HEK293 (cell line): ENCODE measurements at regions not wholly inside any gene's neighbourhood (a gene's known extent, or its start where the extent isn't known, plus 50 kb on each side); places are given as distances from the start of the nearest gene placed in this dataset.

Experiments used
- CTCF ChIA-PET: fragments of 350-600 bp; formaldehyde crosslinking; extraction: SDS; loops from one replicate; lab custom pipeline; 2021; ENCODE audit warnings: antibody characterized with exemption; lab: Yijun Ruan, JAX
- POLR2A ChIA-PET: fragments of 300-600 bp; formaldehyde crosslinking; extraction: SDS; loops from one replicate; lab custom pipeline; 2020; ENCODE audit warnings: antibody characterized with exemption, inconsistent platforms; lab: Yijun Ruan, JAX
- H3K27ac ChIP-seq: fragments of 200-500 bp; sonication (Bioruptor generic); 2 replicates; pipeline ENCODE4 v1.5.1; 2014; ENCODE audit warnings: low read depth, low read length, control low read depth, inconsistent platforms; ENCODE audit errors: extremely low read depth
- H3K36me3 ChIP-seq, 2 experiments: fragments of 200-500 bp in 1 of 2; sonication (Bioruptor generic) in 1 of 2; 1 replicate in 1 of 2; 2 replicates in 1 of 2; pipeline ENCODE4 v1.5.1; 2014 to 2017; ENCODE audit warnings: inconsistent platforms in 2 of 2, low read length in 2 of 2; ENCODE audit not compliant: control insufficient read depth in 2 of 2, insufficient read depth in 1 of 2
- H3K4me1 ChIP-seq: fragments of 200-500 bp; sonication (Bioruptor generic); 2 replicates; pipeline ENCODE4 v1.5.1; 2014; ENCODE audit warnings: mild to moderate bottlenecking, low read length, inconsistent platforms; ENCODE audit not compliant: control insufficient read depth, insufficient read depth
- H3K4me3 ChIP-seq: 2 replicates; pipeline ENCODE4 v1.5.1; 2011; ENCODE audit warnings: low read depth, mild to moderate bottlenecking, control low read depth, low read length, moderate library complexity
- H3K9me3 ChIP-seq: fragments of 200-500 bp; sonication (Bioruptor generic); 2 replicates; pipeline ENCODE4 v1.5.1; 2014; ENCODE audit warnings: low read depth, low read length, inconsistent platforms; ENCODE audit not compliant: control insufficient read depth, insufficient read depth
- HOXA7 ChIP-seq: sonication (generic); formaldehyde crosslinking; IDR thresholded peaks from 2 replicates; pipeline ENCODE4 v1.8.1; 2022; ENCODE audit warnings: missing genetic modification reagents, borderline replicate concordance
- IKZF3 ChIP-seq: fragments of 450-650 bp; IDR thresholded peaks from 2 replicates; pipeline ENCODE4 v1.5.0; 2018; ENCODE audit warnings: missing biosample characterization, mild to moderate bottlenecking, missing genetic modification characterization, moderate library complexity
- KLF10 ChIP-seq: fragments of 450-650 bp; IDR thresholded peaks from 2 replicates; pipeline ENCODE4 v1.5.1; 2018; ENCODE audit warnings: missing biosample characterization, mild to moderate bottlenecking, missing genetic modification characterization
- MYNN ChIP-seq: fragments of 450-650 bp; formaldehyde crosslinking; IDR thresholded peaks from 2 replicates; pipeline ENCODE4 v1.5.1; 2016; ENCODE audit warnings: missing biosample characterization, missing genetic modification characterization, borderline replicate concordance
- REST ChIP-seq: fragments of 450-650 bp; formaldehyde crosslinking; IDR thresholded peaks from 2 replicates; pipeline ENCODE4 v1.5.1; 2016; ENCODE audit warnings: missing biosample characterization, missing genetic modification characterization
- ZNF23 ChIP-seq: fragments of 450-650 bp; formaldehyde crosslinking; IDR thresholded peaks from 2 replicates; pipeline ENCODE4 v1.5.1; 2016; ENCODE audit warnings: missing biosample characterization, missing genetic modification characterization, borderline replicate concordance
- ZNF280C ChIP-seq: fragments of 450-650 bp; formaldehyde crosslinking; IDR thresholded peaks from 2 replicates; pipeline ENCODE4 v1.5.1; 2016; ENCODE audit warnings: missing biosample characterization, missing genetic modification characterization
- ZNF394 ChIP-seq: fragments of 450-650 bp; formaldehyde crosslinking; IDR thresholded peaks from 2 replicates; pipeline ENCODE4 v1.5.1; 2016; ENCODE audit warnings: missing biosample characterization, missing genetic modification characterization, mild to moderate bottlenecking, moderate library complexity, borderline replicate concordance
- ZNF629 ChIP-seq: fragments of 450-650 bp; formaldehyde crosslinking; IDR thresholded peaks from 2 replicates; pipeline ENCODE4 v1.5.1; 2017; ENCODE audit warnings: missing biosample characterization, missing genetic modification characterization
- ZNF701 ChIP-seq: fragments of 450-650 bp; formaldehyde crosslinking; IDR thresholded peaks from 2 replicates; pipeline ENCODE4 v1.5.1; 2016; ENCODE audit warnings: missing biosample characterization, missing genetic modification characterization
- ZNF747 ChIP-seq: fragments of 450-650 bp; formaldehyde crosslinking; IDR thresholded peaks from 2 replicates; pipeline ENCODE4 v1.5.1; 2016; ENCODE audit warnings: missing biosample characterization, missing genetic modification characterization
- ZNF776 ChIP-seq: fragments of 450-650 bp; formaldehyde crosslinking; IDR thresholded peaks from 2 replicates; pipeline ENCODE4 v1.5.0; 2017; ENCODE audit warnings: missing biosample characterization, missing genetic modification characterization, borderline replicate concordance
- ZSCAN5A ChIP-seq: fragments of 450-650 bp; formaldehyde crosslinking; IDR thresholded peaks from 2 replicates; pipeline ENCODE4 v1.5.1; 2016; ENCODE audit warnings: missing biosample characterization, missing genetic modification characterization
- TF ChIP-seq, protein P1 (sequence below): fragments of 450-650 bp; formaldehyde crosslinking; IDR thresholded peaks from 2 replicates; pipeline ENCODE4 v1.5.1; 2016; ENCODE audit warnings: missing biosample characterization, missing genetic modification characterization, borderline replicate concordance
- TF ChIP-seq, protein P2 (sequence below): fragments of 450-650 bp; formaldehyde crosslinking; IDR thresholded peaks from 2 replicates; pipeline ENCODE4 v1.5.1; 2016; ENCODE audit warnings: missing biosample characterization, missing genetic modification characterization, low read depth
- TF ChIP-seq, protein P3 (sequence below): fragments of 450-650 bp; formaldehyde crosslinking; IDR thresholded peaks from 2 replicates; pipeline ENCODE4 v1.5.1; 2016; ENCODE audit warnings: missing biosample characterization, missing genetic modification characterization

DNA sequence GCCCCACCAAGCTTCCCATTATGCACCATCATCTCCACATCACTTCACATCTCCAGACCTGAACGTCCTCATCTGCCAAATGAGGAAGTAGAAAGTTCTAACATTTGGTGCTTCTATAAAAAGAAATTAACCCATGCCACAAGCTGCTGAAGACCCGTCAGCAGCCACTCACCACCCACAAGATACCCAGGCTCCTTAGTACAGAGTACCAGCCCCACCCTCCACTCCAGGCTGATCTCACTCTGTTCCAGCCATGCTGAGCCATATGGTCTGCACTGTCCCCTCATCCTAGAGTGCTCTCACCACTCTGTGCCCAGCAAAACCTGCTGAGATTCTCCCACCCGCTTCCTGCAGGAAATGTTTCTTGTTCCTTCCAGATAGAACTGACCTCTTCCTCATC, 240.8 kb upstream of the PPARGC1A start:
- H3K4me3 ChIP-seq, result no peak overlapping the region
- CTCF ChIA-PET, result no interaction called here
- no peaks in the 10 kb centered on the region for H3K36me3 ChIP-seq
- H3K27ac ChIP-seq, result no peak overlapping the region
- TF ChIP-seq, protein P1, sequence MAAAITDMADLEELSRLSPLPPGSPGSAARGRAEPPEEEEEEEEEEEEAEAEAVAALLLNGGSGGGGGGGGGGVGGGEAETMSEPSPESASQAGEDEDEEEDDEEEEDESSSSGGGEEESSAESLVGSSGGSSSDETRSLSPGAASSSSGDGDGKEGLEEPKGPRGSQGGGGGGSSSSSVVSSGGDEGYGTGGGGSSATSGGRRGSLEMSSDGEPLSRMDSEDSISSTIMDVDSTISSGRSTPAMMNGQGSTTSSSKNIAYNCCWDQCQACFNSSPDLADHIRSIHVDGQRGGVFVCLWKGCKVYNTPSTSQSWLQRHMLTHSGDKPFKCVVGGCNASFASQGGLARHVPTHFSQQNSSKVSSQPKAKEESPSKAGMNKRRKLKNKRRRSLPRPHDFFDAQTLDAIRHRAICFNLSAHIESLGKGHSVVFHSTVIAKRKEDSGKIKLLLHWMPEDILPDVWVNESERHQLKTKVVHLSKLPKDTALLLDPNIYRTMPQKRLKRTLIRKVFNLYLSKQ (tag by site-specific recombination), result no peak
- TF ChIP-seq ZNF629 (no peak), HOXA7 (CRISPR knock-in tag) (no peak), ZSCAN5A (no peak), MYNN (tag by site-specific recombination) (no peak), ZNF747 (tag by site-specific recombination) (no peak)
- no peaks in the 10 kb centered on the region for H3K4me1 ChIP-seq
- POLR2A ChIA-PET, result no interaction called here
- no peaks in the 10 kb centered on the region for H3K9me3 ChIP-seq

DNA sequence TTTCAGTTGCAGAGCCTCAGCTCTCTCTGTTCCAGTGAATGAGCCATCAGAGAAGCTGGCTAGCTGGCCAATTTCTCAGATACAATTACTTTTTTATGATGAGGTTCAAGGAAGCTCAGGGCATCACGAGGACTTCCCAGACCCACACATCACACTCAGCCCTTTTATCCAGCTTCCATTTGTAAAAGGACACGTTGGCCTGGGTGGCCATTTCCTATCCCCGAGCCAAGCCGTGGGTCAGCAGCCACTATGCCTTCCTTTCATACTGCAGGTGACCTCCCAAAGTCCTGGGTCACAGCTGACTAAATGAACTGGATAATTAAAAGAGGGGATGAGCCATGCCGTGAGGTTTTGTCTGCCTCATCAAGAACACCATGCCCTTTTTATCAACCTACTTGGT, 236.9 kb upstream of the PPARGC1A start:
- Histone ChIP-seq H3K36me3 (no peaks in the 10 kb centered on the region), H3K4me3 (no peak overlapping the region), H3K4me1 (no peaks in the 10 kb centered on the region), H3K9me3 (no peaks in the 10 kb centered on the region), H3K27ac (no peak overlapping the region)
- TF ChIP-seq ZNF629 (no peak), IKZF3 (tag by site-specific recombination) (no peak), ZNF23 (tag by site-specific recombination) (no peak), KLF10 (no peak), ZNF280C (tag by site-specific recombination) (no peak), ZNF776 (tag by site-specific recombination) (no peak), REST (tag by site-specific recombination) (no peak), ZNF394 (no peak), ZNF701 (tag by site-specific recombination) (no peak)
- TF ChIP-seq, protein P2, sequence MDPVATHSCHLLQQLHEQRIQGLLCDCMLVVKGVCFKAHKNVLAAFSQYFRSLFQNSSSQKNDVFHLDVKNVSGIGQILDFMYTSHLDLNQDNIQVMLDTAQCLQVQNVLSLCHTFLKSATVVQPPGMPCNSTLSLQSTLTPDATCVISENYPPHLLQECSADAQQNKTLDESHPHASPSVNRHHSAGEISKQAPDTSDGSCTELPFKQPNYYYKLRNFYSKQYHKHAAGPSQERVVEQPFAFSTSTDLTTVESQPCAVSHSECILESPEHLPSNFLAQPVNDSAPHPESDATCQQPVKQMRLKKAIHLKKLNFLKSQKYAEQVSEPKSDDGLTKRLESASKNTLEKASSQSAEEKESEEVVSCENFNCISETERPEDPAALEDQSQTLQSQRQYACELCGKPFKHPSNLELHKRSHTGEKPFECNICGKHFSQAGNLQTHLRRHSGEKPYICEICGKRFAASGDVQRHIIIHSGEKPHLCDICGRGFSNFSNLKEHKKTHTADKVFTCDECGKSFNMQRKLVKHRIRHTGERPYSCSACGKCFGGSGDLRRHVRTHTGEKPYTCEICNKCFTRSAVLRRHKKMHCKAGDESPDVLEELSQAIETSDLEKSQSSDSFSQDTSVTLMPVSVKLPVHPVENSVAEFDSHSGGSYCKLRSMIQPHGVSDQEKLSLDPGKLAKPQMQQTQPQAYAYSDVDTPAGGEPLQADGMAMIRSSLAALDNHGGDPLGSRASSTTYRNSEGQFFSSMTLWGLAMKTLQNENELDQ (tag by site-specific recombination), result no peak
- TF ChIP-seq, protein P3, sequence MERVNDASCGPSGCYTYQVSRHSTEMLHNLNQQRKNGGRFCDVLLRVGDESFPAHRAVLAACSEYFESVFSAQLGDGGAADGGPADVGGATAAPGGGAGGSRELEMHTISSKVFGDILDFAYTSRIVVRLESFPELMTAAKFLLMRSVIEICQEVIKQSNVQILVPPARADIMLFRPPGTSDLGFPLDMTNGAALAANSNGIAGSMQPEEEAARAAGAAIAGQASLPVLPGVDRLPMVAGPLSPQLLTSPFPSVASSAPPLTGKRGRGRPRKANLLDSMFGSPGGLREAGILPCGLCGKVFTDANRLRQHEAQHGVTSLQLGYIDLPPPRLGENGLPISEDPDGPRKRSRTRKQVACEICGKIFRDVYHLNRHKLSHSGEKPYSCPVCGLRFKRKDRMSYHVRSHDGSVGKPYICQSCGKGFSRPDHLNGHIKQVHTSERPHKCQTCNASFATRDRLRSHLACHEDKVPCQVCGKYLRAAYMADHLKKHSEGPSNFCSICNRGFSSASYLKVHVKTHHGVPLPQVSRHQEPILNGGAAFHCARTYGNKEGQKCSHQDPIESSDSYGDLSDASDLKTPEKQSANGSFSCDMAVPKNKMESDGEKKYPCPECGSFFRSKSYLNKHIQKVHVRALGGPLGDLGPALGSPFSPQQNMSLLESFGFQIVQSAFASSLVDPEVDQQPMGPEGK (tag by site-specific recombination), result no peak
- POLR2A ChIA-PET, result no interaction called here
- CTCF ChIA-PET, result interaction anchor here (0.6 kb wide), 1 partner anchor 379 kb away, joined by 4 read pairs; no protein-coding TSS in a partner anchor
